NCI-H2107 treated with DMSO at 0.1 percent for 48 hours (cell line): ENCODE measurements at regions not wholly inside any gene's neighbourhood (a gene's known extent, or its start where the extent isn't known, plus 50 kb on each side); places are given as distances from the start of the nearest gene placed in this dataset.

Experiments used
- DNase-seq: peaks from one replicate; lab custom pipeline; 2025; ENCODE audit not compliant: unreplicated experiment; lab: John Stamatoyannopoulos, UW

GRCh38 chr1:239861985-239862384 lies 229.7 kb upstream of the FMN2 start:
- no peak for DNase-seq

GRCh38 chr1:239868058-239868832 lies 223.4 kb upstream of the FMN2 start:
- no peak for DNase-seq

DNA sequence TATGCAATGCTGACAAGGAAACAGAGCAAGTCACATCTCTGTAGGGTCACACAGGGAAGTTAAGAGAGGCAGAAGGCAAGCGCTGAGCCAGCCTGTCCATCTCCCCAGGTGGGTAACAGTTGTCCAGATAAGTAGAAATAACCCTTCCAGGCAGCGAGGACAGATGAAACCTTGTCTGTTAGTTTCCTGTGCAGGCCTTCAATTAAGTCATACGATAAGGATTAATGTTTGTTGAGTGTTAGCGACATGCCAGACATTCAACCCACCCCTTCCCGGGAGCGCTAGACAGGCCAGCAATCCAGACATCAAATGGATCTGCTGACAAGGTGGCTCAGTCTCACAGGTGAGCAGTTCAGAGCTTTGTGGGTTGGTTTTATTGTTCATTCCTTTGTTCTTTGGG lies 221.5 kb upstream of the FMN2 start:
- DNase-seq, result no peak

GRCh38 chr1:239872626-239873025 lies 219.1 kb upstream of the FMN2 start:
- DNase-seq, result no peak

GRCh38 chr1:239874831-239875230 lies 216.9 kb upstream of the FMN2 start:
- DNase-seq, result no peak

DNA sequence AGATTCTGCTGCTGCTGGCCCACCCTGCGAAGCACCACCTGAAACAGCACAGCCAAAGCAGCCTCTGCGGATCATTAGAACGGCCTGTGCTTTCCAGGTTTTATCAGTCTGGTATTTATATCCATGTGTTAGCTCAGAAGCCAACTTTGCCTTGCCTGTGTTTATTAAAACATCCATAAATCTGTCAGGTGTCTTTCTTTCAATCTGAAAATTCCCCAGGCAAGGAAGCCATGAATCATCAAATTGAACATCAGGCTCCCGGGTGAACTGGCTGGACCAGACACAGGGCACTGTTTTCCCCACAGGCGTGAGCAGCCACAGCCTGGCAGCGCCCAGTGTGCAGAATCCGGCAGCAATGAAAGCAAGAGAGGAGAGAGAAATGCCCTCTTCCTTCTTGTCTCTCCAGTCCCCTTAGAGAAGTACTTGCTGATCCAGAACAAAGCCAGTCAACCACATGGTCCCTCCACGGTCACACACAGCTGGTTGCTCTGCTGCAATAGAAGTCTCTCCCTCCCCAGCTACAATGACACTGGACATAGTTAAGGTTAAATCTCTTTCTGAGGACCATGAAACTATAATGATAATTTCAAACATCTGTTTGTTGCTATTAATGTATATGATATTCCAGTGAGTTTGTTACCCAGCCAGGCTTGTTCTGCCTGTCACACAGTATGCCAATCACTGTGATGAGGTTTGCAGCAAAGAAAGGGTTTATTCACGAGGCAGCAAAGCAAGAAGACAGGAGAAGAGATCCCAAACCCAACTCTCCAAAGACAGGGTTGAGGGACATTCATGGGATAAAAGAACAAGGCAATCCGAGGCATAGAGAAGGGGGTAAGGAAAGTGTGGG lies 212.1 kb upstream of the FMN2 start:
- no peak for DNase-seq

DNA sequence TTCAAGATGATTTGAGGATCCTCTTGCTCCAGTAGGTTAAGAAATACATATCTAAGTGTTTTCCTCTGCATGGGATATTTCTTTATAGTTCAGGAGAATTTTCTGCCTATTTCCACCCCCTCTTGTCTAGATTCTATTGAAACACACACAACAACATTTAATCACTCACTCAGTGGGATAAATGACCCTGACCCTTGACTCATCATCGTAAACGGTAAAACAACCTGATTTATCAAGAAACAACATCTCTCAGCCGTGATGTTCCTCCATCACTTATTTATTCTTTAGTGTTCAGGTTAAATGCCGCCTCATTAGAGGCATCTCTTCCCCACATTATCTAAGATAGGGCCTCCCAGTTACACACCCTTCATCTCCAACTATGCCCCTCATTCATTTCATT lies 208.7 kb upstream of the FMN2 start:
- no peak for DNase-seq

DNA sequence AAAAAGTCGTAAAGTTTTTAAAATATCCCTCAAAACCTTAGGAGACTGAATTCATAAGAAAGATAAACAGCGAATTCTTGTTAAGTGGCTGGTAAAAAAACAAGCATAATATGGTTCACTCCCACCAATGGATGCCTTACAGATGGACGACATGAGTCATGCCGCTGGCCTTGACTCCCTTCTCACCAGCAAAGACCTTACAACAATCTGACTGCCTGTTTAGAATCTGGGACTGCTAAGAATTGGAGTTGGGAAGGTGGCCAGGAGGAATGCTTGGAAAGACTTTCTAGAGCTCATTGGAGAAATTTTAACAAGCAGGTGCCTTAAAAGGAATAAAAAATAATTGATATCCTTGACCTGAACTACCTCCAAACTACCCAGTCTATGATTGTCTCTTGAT lies 206.9 kb upstream of the FMN2 start:
- DNase-seq, result no peak

DNA sequence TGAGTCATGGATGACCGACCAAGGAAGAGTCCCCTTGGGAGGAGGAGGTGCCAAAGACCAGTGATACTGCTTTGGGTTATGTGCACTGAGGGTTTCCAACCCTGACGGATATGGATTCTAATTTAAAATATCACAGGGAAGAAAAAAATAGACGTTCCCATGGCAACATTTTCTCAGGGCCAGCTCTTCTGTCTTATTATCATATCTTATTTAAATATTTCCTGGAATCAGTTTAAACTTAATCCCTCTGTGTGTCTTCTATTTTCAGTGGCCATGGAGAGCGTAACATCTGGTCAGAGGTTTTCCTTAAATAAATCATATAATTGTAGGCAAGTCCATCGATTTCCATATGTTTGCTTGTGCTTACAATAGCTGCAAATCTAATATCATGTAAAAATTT lies 205.4 kb upstream of the FMN2 start:
- no peak for DNase-seq

DNA sequence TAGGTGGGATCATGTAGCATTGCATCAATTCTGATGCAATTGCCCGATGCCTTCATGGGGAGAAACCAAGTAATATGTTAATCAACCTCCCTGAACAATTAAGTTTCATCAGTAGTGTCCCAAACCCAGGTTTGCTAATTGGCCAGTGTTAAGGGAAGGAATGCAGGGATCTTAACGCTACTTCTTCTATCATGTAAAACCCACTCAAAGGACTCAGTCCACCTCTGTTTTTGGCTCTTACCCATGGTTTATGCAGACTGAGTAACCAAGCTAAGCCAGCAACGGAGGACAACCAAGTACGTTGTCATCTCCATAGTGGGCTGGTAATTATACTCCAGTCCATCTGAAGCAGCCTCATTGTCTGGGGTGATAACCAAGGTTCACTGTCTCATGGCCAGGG lies 203.0 kb upstream of the FMN2 start:
- DNase-seq, result no peak

DNA sequence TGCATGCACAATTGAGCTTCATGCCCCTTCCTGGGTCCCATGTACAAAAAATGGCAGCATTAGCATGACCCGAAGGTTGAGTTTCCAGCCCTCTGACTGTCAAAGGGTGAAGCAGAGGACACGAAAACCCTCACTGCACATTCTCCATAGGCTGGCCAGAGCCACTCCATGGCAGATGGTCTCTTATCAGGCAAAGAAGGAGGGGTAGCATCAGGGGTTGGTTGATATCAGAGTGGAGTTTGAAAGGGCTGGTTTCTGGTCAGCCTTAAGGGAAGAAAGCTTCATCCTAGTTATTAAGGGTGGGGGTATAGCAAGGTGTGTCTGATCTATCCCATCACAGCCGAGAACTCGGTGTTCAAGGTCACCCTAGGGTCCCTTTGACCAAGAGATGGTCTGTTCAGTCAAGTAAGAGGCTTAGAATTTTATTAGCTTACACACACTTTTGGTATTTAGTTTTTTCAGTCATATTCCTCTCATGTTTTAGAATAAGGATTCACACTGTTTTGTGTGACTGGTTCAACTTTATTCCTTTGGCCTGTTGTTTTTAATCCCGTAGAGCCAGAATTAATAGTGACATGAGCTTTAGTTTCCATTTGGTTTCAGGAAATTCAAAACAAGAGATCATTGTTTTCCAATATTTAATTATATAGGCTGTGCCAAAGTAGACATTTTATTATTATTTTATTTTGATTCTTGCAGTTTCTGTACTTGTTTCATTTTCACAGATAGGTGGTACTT lies 199.9 kb upstream of the FMN2 start:
- DNase-seq, result no peak

GRCh38 chr1:239892602-239893001 lies 199.1 kb upstream of the FMN2 start:
- DNase-seq, result no peak

DNA sequence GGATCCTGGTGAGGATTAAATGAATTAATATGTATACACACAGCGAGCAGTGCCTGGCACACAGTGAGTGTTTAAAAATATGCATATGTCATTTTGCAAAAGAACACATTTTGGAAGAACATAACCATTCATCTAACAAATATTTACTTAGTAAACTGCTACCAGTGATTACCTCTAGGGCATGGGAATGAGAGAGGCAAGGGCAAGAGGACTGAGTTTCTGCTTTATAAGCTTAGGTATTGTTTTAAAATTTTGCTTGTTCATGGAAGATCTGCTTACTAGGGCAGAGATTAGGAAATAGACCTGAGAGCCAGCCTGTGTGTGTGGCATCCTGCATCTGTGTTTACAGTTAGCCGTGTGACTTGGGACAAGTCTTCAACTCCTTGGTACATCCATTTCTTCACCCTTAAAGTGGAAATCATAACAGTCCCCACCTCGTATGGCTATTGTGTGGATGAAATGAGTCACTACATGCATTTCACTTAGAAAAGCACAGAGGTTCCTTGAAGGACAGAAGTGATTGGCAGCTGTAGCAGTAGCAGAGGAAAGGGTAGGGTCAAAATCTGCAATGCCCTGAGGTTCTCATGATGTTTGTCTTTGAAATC lies 198.5 kb upstream of the FMN2 start:
- DNase-seq, result no peak

DNA sequence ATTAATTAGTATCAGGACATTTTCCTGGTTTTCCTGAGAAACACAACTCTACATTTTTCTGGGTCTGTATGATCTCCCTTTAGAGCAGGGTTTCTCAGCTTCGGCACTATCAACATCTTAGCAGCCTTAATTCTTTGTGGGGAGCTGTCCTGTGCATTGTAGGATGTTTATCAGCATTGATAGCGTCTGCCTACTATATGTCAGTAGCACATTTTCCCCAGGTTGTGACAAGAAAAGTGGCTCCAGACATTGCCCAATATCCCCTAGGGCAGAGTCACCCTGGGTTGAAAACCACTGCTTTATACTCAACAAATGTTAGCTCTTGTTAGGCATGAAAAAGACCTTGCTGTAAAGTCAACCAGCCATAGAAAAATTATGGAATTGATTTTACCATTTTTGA lies 195.1 kb upstream of the FMN2 start:
- no peak for DNase-seq

GRCh38 chr1:239896980-239897379 lies 194.7 kb upstream of the FMN2 start:
- DNase-seq, result no peak

DNA sequence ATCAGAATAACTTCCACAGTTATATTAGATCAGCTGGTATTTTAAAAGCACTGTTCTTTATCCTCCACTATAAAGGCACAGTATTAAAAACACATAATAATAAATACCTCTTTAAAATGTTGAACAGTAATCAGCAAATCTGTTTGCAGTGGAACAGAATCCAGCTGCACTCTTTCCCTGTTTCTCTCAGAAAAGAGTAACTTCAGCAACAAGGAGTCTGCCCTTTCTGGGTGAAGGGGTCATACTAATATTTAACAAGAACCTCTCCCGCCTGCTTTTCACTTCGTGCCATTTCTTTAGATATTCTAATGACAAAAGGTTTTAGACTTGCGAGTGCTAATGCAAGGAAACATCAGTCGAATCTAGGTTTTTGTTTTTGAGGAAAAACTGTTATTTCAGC lies 194.2 kb upstream of the FMN2 start:
- DNase-seq, result no peak

- DNase-seq, result peak; percentile 61
Observed at GRCh38 chr1:239898062-239898730, 193.5 kb upstream of the FMN2 start.

- no peak for DNase-seq
Observed at GRCh38 chr1:239899747-239900146, 191.9 kb upstream of the FMN2 start.

DNA sequence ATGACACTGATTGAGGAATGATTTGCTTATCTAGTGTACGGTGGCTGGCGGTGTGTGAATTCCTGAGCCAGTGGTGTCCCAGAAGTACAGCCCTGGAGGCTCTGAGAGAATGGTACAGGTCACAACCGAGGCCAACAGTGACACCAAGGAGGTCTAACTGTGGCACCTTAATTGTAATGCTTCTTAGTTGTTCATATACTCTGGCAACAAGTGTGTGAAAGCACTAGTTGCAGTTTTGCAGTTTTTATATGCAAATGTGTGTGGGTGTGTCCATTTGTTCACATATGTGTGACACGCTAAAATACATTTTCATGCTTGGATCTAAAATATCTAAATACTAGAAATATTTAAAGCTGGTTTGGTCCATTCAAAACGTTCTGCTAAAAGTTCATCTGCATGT lies 185.3 kb upstream of the FMN2 start:
- DNase-seq, result no peak

DNA sequence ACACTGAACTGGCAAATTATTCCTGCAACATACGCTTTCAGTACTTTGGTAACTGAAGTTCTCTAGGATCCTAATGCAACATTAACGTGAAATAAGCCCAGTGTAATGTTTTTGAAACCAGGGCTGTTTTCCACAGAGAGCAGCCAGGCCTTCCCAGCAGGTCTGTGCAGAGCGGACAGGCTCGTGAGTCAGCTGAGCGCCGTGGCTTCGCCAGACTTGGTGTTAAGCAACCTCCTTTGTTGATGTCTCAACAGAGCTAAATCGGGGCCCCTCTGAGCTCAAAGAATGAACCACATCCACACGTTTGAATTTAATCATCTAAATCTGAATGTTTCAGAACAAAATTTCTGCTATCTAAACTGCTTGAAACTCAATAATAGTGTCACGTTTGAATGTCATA lies 181.8 kb upstream of the FMN2 start:
- no peak for DNase-seq

DNA sequence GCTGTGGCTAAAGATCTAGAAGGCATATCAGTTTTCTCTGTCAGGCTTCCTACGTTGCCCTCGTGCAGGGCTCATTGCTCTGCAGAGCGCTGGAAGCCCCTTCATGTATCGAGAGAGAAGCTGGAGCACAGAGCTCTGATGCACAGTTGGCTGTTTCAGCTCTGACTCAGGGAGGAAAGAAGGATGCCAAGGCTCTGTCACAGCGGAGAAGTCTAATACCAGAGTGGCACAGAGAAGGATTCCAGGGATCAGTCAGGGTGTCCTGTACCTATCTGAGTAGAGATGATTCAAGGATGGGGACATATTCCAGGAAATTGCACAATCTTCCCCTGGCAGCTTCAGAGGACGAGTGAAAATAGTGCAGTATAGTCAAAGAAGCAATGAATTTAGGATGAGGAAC lies 179.2 kb upstream of the FMN2 start:
- no peak for DNase-seq
